Endodermal cell (in vitro differentiated cells): ENCODE measurements at regions not wholly inside any gene's neighbourhood (a gene's known extent, or its start where the extent isn't known, plus 50 kb on each side); places are given as distances from the start of the nearest gene placed in this dataset.

Source experiments
- DNase-seq: peaks from one replicate; pipeline ENCODE4 v3.0.0-alpha.2; 2017
- H3K27ac ChIP-seq: 2 replicates; pipeline ENCODE4 v1.5.1; 2013; ENCODE audit warnings: mild to moderate bottlenecking, low read depth, low read length, moderate library complexity
- H3K27me3 ChIP-seq: 2 replicates; pipeline ENCODE4 v1.6.1; 2013; ENCODE audit warnings: mild to moderate bottlenecking, low read length, moderate library complexity; ENCODE audit not compliant: insufficient read depth, control insufficient read depth, poor library complexity, severe bottlenecking
- H3K36me3 ChIP-seq: 2 replicates; pipeline ENCODE4 v1.7.0; 2013; ENCODE audit warnings: mild to moderate bottlenecking, low read length, moderate library complexity; ENCODE audit not compliant: control insufficient read depth, insufficient read depth
- H3K4me1 ChIP-seq: one replicate; pipeline ENCODE4 v1.7.0; 2013; ENCODE audit warnings: low read length; ENCODE audit not compliant: control insufficient read depth, insufficient read depth
- H3K4me3 ChIP-seq: 2 replicates; pipeline ENCODE4 v1.5.1; 2013; ENCODE audit warnings: mild to moderate bottlenecking, low read length, moderate library complexity
- H3K9ac ChIP-seq: 2 replicates; pipeline ENCODE4 v1.6.1; 2013; ENCODE audit warnings: mild to moderate bottlenecking, low read length, moderate library complexity; ENCODE audit not compliant: poor library complexity, severe bottlenecking; ENCODE audit errors: extremely low read depth
- H3K9me3 ChIP-seq: 2 replicates; pipeline ENCODE4 v1.6.1; 2013; ENCODE audit warnings: mild to moderate bottlenecking, low read length, moderate library complexity; ENCODE audit not compliant: control insufficient read depth
- H3K27ac Mint-ChIP-seq: 2 replicates; pipeline ENCODE4 v1.8.0; 2020; ENCODE audit warnings: mixed read lengths
- H3K27me3 Mint-ChIP-seq: 2 replicates; pipeline ENCODE4 v1.8.0; 2021; ENCODE audit warnings: mild to moderate bottlenecking, mixed read lengths; ENCODE audit not compliant: insufficient read depth
- H3K36me3 Mint-ChIP-seq: 2 replicates; pipeline ENCODE4 v1.8.0; 2020; ENCODE audit warnings: low read depth, mixed read lengths
- H3K4me1 Mint-ChIP-seq: 2 replicates; pipeline ENCODE4 v1.8.0; 2020; ENCODE audit warnings: mixed read lengths
- H3K4me3 Mint-ChIP-seq: 2 replicates; pipeline ENCODE4 v1.8.0; 2020; ENCODE audit warnings: mild to moderate bottlenecking, moderate library complexity, mixed read lengths
- H3K9me3 Mint-ChIP-seq: 2 replicates; pipeline ENCODE4 v1.8.0; 2020; ENCODE audit warnings: mild to moderate bottlenecking, mixed read lengths
- CTCF ChIP-seq: fragments of 200-600 bp; sonication (generic); conservative IDR thresholded peaks from 2 replicates; pipeline ENCODE4 v1.5.0; 2021; ENCODE audit warnings: antibody characterized with exemption, mild to moderate bottlenecking
- WGBS, 2 experiments: methylation state at CpG; one replicate each; pipeline versions ENCODE4 v1.1.5 to v1.1.7; 2013; ENCODE audit warnings: missing lambda C conversion rate in 2 of 2, mixed read lengths in 1 of 2; ENCODE audit not compliant: insufficient coverage in 1 of 2, insufficient read length in 1 of 2; 5-methylcytosine and 5-hydroxymethylcytosine counted together

- H3K27me3 ChIP-seq: peaks cover 8% of the 10 kb centered on the region
- no peak overlapping the region for H3K4me3 ChIP-seq
- WGBS, 2 experiments: 69% methylated on average over 1 of the region's 1 CpG; no CpG with 5 or more reads in 1 of the 2 experiments
- no peak overlapping the region for H3K4me3 Mint-ChIP-seq
- peaks cover 2% of the 10 kb centered on the region for H3K9me3 Mint-ChIP-seq
- H3K4me1 Mint-ChIP-seq: peaks cover 14% of the 10 kb centered on the region
- H3K27me3 Mint-ChIP-seq: peaks cover 2% of the 10 kb centered on the region
- no peaks in the 10 kb centered on the region for H3K9me3 ChIP-seq
- no peaks in the 10 kb centered on the region for H3K36me3 Mint-ChIP-seq
- no peak for TF ChIP-seq CTCF
- H3K36me3 ChIP-seq: no peaks in the 10 kb centered on the region
- DNase-seq: no peak
- H3K9ac ChIP-seq: no peak overlapping the region
- peaks cover 6% of the 10 kb centered on the region for H3K4me1 ChIP-seq
- H3K27ac Mint-ChIP-seq: no peak overlapping the region
- no peak overlapping the region for H3K27ac ChIP-seq
Measured at GRCh38 chr11:28627690-28628255, 519.6 kb downstream of the METTL15 start.

GRCh38 chr11:28625532-28625931, 517.3 kb downstream of the METTL15 start:
- Histone ChIP-seq H3K9ac (no peak overlapping the region), H3K36me3 (no peaks in the 10 kb centered on the region), H3K9me3 (no peaks in the 10 kb centered on the region), H3K4me3 (no peak overlapping the region), H3K27me3 (peaks cover 8% of the 10 kb centered on the region), H3K27ac (no peak overlapping the region), H3K4me1 (peaks cover 6% of the 10 kb centered on the region)
- Mint-ChIP-seq H3K27me3 (peaks cover 5% of the 10 kb centered on the region), H3K4me3 (no peak overlapping the region), H3K4me1 (peaks cover 16% of the 10 kb centered on the region), H3K27ac (no peak overlapping the region), H3K9me3 (peaks cover 2% of the 10 kb centered on the region), H3K36me3 (no peaks in the 10 kb centered on the region)
- DNase-seq: no peak
- TF ChIP-seq CTCF: no peak

- WGBS, 2 experiments: 94 to 95% methylated on average over 6 to 8 of the region's 8 CpGs
- Mint-ChIP-seq H3K27me3 (peaks cover 5% of the 10 kb centered on the region), H3K27ac (no peak overlapping the region), H3K9me3 (peaks cover 2% of the 10 kb centered on the region), H3K4me3 (no peak overlapping the region), H3K4me1 (peaks cover 30% of the 10 kb centered on the region), H3K36me3 (no peaks in the 10 kb centered on the region)
- H3K9me3 ChIP-seq: no peaks in the 10 kb centered on the region
- no peak overlapping the region for H3K9ac ChIP-seq
- DNase-seq: no peak
- H3K4me3 ChIP-seq: no peak overlapping the region
- no peaks in the 10 kb centered on the region for H3K36me3 ChIP-seq
- no peak overlapping the region for H3K27ac ChIP-seq
- H3K27me3 ChIP-seq: peaks cover 8% of the 10 kb centered on the region
- H3K4me1 ChIP-seq: peaks cover 2% of the 10 kb centered on the region
- no peak for TF ChIP-seq CTCF
Measured at GRCh38 chr11:28621753-28622152, 513.6 kb downstream of the METTL15 start.
